WTC11 (cell line): ENCODE measurements at regions not wholly inside any gene's neighbourhood (a gene's known extent, or its start where the extent isn't known, plus 50 kb on each side); places are given as distances from the start of the nearest gene placed in this dataset.

Experiments used
- ATAC-seq: fragments of 200-7000 bp; cut with Tn5 transposase; 2 replicates; pipeline ENCODE4 v1.10.0; 2021; ENCODE audit warnings: mild to moderate bottlenecking, moderate library complexity
- CTCF ChIA-PET: fragments of 300-600 bp; sonication (Branson Sonifier 250); formaldehyde crosslinking; loops from one replicate; lab custom pipeline; 2021; ENCODE audit warnings: antibody characterized with exemption; lab: Charles Lee
- POLR2A ChIA-PET: fragments of 350-600 bp; sonication (Branson Sonifier 250); formaldehyde crosslinking; loops from one replicate; lab custom pipeline; 2021; ENCODE audit warnings: antibody characterized with exemption; lab: Charles Lee
- DNase-seq: peaks from one replicate; pipeline ENCODE4 v3.0.0; 2021; ENCODE audit warnings: low spot score
- H3K27ac Mint-ChIP-seq: 2 replicates; pipeline ENCODE4 v1.8.0; 2021; ENCODE audit warnings: mixed read lengths
- H3K27me3 Mint-ChIP-seq: 2 replicates; pipeline ENCODE4 v1.8.0; 2021; ENCODE audit warnings: low read depth, mild to moderate bottlenecking, moderate library complexity, mixed read lengths
- H3K36me3 Mint-ChIP-seq: 2 replicates; pipeline ENCODE4 v1.8.0; 2021; ENCODE audit warnings: mixed read lengths
- H3K4me1 Mint-ChIP-seq: 2 replicates; pipeline ENCODE4 v1.8.0; 2022; ENCODE audit warnings: mixed read lengths
- H3K4me3 Mint-ChIP-seq: 2 replicates; pipeline ENCODE4 v1.8.0; 2021; ENCODE audit warnings: mild to moderate bottlenecking, moderate library complexity, mixed read lengths
- H3K9me3 Mint-ChIP-seq: 2 replicates; pipeline ENCODE4 v1.8.0; 2021; ENCODE audit warnings: mixed read lengths
- ARID4B ChIP-seq: sonication (generic); formaldehyde crosslinking; IDR thresholded peaks from 2 replicates; pipeline ENCODE4 v1.8.0; 2023; ENCODE audit warnings: missing genetic modification reagents, mild to moderate bottlenecking, borderline replicate concordance
- E2F4 ChIP-seq: sonication (generic); formaldehyde crosslinking; IDR thresholded peaks from 2 replicates; pipeline ENCODE4 v1.8.1; 2022; ENCODE audit warnings: low read depth, mild to moderate bottlenecking, moderate library complexity, missing genetic modification reagents, borderline replicate concordance
- E2F5 ChIP-seq: sonication (generic); formaldehyde crosslinking; IDR thresholded peaks from 2 replicates; pipeline ENCODE4 v1.8.1; 2022; ENCODE audit warnings: mild to moderate bottlenecking, moderate library complexity, missing genetic modification reagents
- ELF4 ChIP-seq: sonication (generic); formaldehyde crosslinking; IDR thresholded peaks from 2 replicates; pipeline ENCODE4 v1.8.1; 2022; ENCODE audit warnings: low read depth, mild to moderate bottlenecking, moderate library complexity, missing genetic modification reagents
- EMX1 ChIP-seq: fragments of 250-450 bp; sonication (Bioruptor Pico); IDR thresholded peaks from 2 replicates; pipeline ENCODE4 v1.8.0; 2021; ENCODE audit warnings: mild to moderate bottlenecking
- FOXJ3 ChIP-seq: sonication (generic); formaldehyde crosslinking; IDR thresholded peaks from 2 replicates; pipeline ENCODE4 v1.9.0; 2021; ENCODE audit warnings: missing genetic modification reagents, mild to moderate bottlenecking, borderline replicate concordance
- KAT7 ChIP-seq: sonication (generic); formaldehyde crosslinking; IDR thresholded peaks from 2 replicates; pipeline ENCODE4 v1.8.1; 2023; ENCODE audit warnings: missing genetic modification reagents, mild to moderate bottlenecking, borderline replicate concordance
- MXD4 ChIP-seq: fragments of 250-450 bp; sonication (Bioruptor Pico); IDR thresholded peaks from 2 replicates; pipeline ENCODE4 v1.8.0; 2021; ENCODE audit warnings: mild to moderate bottlenecking, moderate library complexity, borderline replicate concordance
- RELA ChIP-seq: sonication (generic); formaldehyde crosslinking; IDR thresholded peaks from 2 replicates; pipeline ENCODE4 v1.8.1; 2022; ENCODE audit warnings: missing genetic modification reagents, mild to moderate bottlenecking, borderline replicate concordance
- SP1 ChIP-seq: sonication (generic); formaldehyde crosslinking; conservative IDR thresholded peaks from 2 replicates; pipeline ENCODE4 v1.8.1; 2022; ENCODE audit warnings: missing genetic modification reagents
- USF2 ChIP-seq: sonication (generic); formaldehyde crosslinking; IDR thresholded peaks from 2 replicates; pipeline ENCODE4 v1.8.1; 2023; ENCODE audit warnings: mild to moderate bottlenecking, missing genetic modification reagents, moderate library complexity
- ZNF263 ChIP-seq: sonication (generic); formaldehyde crosslinking; IDR thresholded peaks from 2 replicates; pipeline ENCODE4 v1.8.1; 2022; ENCODE audit warnings: low read depth, mild to moderate bottlenecking, moderate library complexity, missing genetic modification reagents
- ZNF281 ChIP-seq: sonication (generic); formaldehyde crosslinking; IDR thresholded peaks from 2 replicates; pipeline ENCODE4 v1.8.0; 2023; ENCODE audit warnings: mild to moderate bottlenecking, missing genetic modification reagents
- ZNF416 ChIP-seq: fragments of 250-450 bp; sonication (Bioruptor Pico); IDR thresholded peaks from 2 replicates; pipeline ENCODE4 v1.9.0; 2021; ENCODE audit warnings: mild to moderate bottlenecking, inconsistent platforms
- ZNF425 ChIP-seq: fragments of 250-450 bp; sonication (Bioruptor Pico); conservative IDR thresholded peaks from 2 replicates; pipeline ENCODE4 v1.9.0; 2021; ENCODE audit warnings: mild to moderate bottlenecking
- ZNF532 ChIP-seq: fragments of 250-450 bp; sonication (Bioruptor Pico); IDR thresholded peaks from 2 replicates; pipeline ENCODE4 v1.9.0; 2021; ENCODE audit warnings: mild to moderate bottlenecking, borderline replicate concordance
- ZNF671 ChIP-seq: fragments of 250-450 bp; sonication (Bioruptor Pico); IDR thresholded peaks from 2 replicates; pipeline ENCODE4 v1.8.0; 2021; ENCODE audit warnings: mild to moderate bottlenecking

- TF ChIP-seq E2F4: no peak
- TF ChIP-seq USF2: no peak
- no peak for TF ChIP-seq ZNF671 (CRISPR knock-in tag)
- TF ChIP-seq E2F5 (CRISPR knock-in tag): no peak
- TF ChIP-seq ZNF281 (CRISPR knock-in tag): no peak
- no peak for TF ChIP-seq ARID4B (CRISPR knock-in tag)
- no peak for TF ChIP-seq EMX1
Measured at GRCh38 chr3:59644479-59645402, 594.9 kb upstream of the CFAP20DC start (continued).

GRCh38 chr3:59641169-59641899, 591.5 kb upstream of the CFAP20DC start:
- POLR2A ChIA-PET: no interaction called here
- H3K4me1 Mint-ChIP-seq: no peaks in the 10 kb centered on the region
- no peak overlapping the region for H3K27ac Mint-ChIP-seq
- 0 out of 2 replicates have a peak, but pooled peaks cover 6% of the 10 kb centered on the region for H3K9me3 Mint-ChIP-seq
- H3K4me3 Mint-ChIP-seq: no peak overlapping the region
- no peaks in the 10 kb centered on the region; the same call in 1 of the 2 replicates for H3K27me3 Mint-ChIP-seq
- ATAC-seq (no peak), DNase-seq (no peak)
- no peaks in the 10 kb centered on the region for H3K36me3 Mint-ChIP-seq
- CTCF ChIA-PET: no interaction called here
- no peak for TF ChIP-seq RELA (CRISPR knock-in tag)
- TF ChIP-seq SP1 (CRISPR knock-in tag): no peak
- TF ChIP-seq KAT7 (CRISPR knock-in tag): no peak
- no peak for TF ChIP-seq ZNF263 (CRISPR knock-in tag)
- TF ChIP-seq ZNF416 (CRISPR knock-in tag): no peak
- TF ChIP-seq ZNF425: no peak
- no peak for TF ChIP-seq ZNF532 (CRISPR knock-in tag)
- no peak for TF ChIP-seq MXD4 (CRISPR knock-in tag)
- no peak for TF ChIP-seq ELF4
- TF ChIP-seq FOXJ3 (CRISPR knock-in tag): no peak
